T-cell (primary cell): ENCODE measurements at regions not wholly inside any gene's neighbourhood (a gene's known extent, or its start where the extent isn't known, plus 50 kb on each side); places are given as distances from the start of the nearest gene placed in this dataset.

Source experiments
- ATAC-seq, 4 experiments: fragments of 200-7000 bp in 3 of 4; fragments of 150-1000 bp in 1 of 4; cut with Tn5 transposase; replicated peaks in 1 of 4; 1 replicate in 3 of 4; 2 replicates in 1 of 4; pipeline ENCODE4 v1.10.0; 2021; ENCODE audit warnings: moderate library complexity in 3 of 4, mild to moderate bottlenecking in 2 of 4, moderate number of reproducible peaks in 1 of 4
- CTCF ChIA-PET, 2 donors: fragments of 300-600 bp; sonication (Branson Sonifier 250); formaldehyde crosslinking; loops; one replicate each; lab custom pipeline; 2022; ENCODE audit warnings: antibody characterized with exemption in 2 of 2; lab: Charles Lee
- POLR2A ChIA-PET, 2 donors: fragments of 300-600 bp; sonication (Branson Sonifier 250); formaldehyde crosslinking; loops; one replicate each; lab custom pipeline; 2022; ENCODE audit warnings: antibody characterized with exemption in 2 of 2; lab: Charles Lee
- DNase-seq, 35 experiments: peaks; one replicate each; pipeline versions ENCODE4 v3.0.0 to v3.0.0-alpha.2; 2013 to 2023
- H3K27ac ChIP-seq: one replicate; pipeline ENCODE4 v1.5.1; 2013; ENCODE audit warnings: low read length
- H3K27me3 ChIP-seq, 2 experiments: replicated peaks in 1 of 2; 1 replicate in 1 of 2; 2 replicates in 1 of 2; pipeline versions ENCODE4 v1.6.1 to v1.7.0; 2013; ENCODE audit warnings: low read length in 1 of 2, mixed read lengths in 1 of 2; ENCODE audit not compliant: control insufficient read depth in 2 of 2, insufficient read depth in 2 of 2; ENCODE audit errors: extremely low read depth in 1 of 2
- H3K36me3 ChIP-seq, 2 donors: 1 replicate in 1 of 2; 2 replicates in 1 of 2; pipeline versions ENCODE4 v1.6.1 to v1.7.0; 2013; ENCODE audit warnings: low read length in 1 of 2; ENCODE audit not compliant: control insufficient read depth in 2 of 2, insufficient read depth in 1 of 2; ENCODE audit errors: extremely low read depth in 1 of 2
- H3K4me1 ChIP-seq, 2 experiments: 1 replicate in 1 of 2; 2 replicates in 1 of 2; pipeline versions ENCODE4 v1.6.1 to v1.7.0; 2013; ENCODE audit warnings: low read length in 2 of 2, mixed read lengths in 1 of 2; ENCODE audit not compliant: insufficient read depth in 2 of 2, control insufficient read depth in 1 of 2; ENCODE audit errors: extremely low read depth in 1 of 2
- H3K4me3 ChIP-seq, 2 donors: 1 replicate in 1 of 2; 2 replicates in 1 of 2; pipeline versions ENCODE4 v1.5.1 to v1.7.0; 2013; ENCODE audit warnings: mild to moderate bottlenecking in 2 of 2, low read length in 1 of 2, moderate library complexity in 1 of 2; ENCODE audit not compliant: control insufficient read depth in 1 of 2; ENCODE audit errors: extremely low read depth in 1 of 2
- H3K9me3 ChIP-seq: 2 replicates; pipeline ENCODE4 v1.7.0; 2013
- H3K27ac Mint-ChIP-seq, 2 donors: one replicate each; pipeline ENCODE4 v1.8.0; 2020 to 2021; ENCODE audit warnings: mild to moderate bottlenecking in 2 of 2, mixed read lengths in 2 of 2
- H3K27me3 Mint-ChIP-seq, 2 donors: one replicate each; pipeline ENCODE4 v1.8.0; 2021 to 2022; ENCODE audit warnings: mixed read lengths in 2 of 2
- H3K36me3 Mint-ChIP-seq: one replicate; pipeline ENCODE4 v1.8.0; 2021; ENCODE audit warnings: mixed read lengths
- H3K4me1 Mint-ChIP-seq, 3 donors: one replicate each; pipeline ENCODE4 v1.8.0; 2020 to 2022; ENCODE audit warnings: mixed read lengths in 3 of 3, mild to moderate bottlenecking in 1 of 3
- H3K4me3 Mint-ChIP-seq, 3 donors: one replicate each; pipeline ENCODE4 v1.8.0; 2020 to 2022; ENCODE audit warnings: mild to moderate bottlenecking in 3 of 3, mixed read lengths in 3 of 3, moderate library complexity in 3 of 3
- H3K9me3 Mint-ChIP-seq, 3 donors: one replicate each; pipeline ENCODE4 v1.8.0; 2020 to 2022; ENCODE audit warnings: mixed read lengths in 3 of 3
- WGBS: methylation state at CpG from one replicate; pipeline ENCODE4 v1.1.5; 2013; ENCODE audit warnings: missing lambda C conversion rate; ENCODE audit not compliant: insufficient coverage; 5-methylcytosine and 5-hydroxymethylcytosine counted together

DNA sequence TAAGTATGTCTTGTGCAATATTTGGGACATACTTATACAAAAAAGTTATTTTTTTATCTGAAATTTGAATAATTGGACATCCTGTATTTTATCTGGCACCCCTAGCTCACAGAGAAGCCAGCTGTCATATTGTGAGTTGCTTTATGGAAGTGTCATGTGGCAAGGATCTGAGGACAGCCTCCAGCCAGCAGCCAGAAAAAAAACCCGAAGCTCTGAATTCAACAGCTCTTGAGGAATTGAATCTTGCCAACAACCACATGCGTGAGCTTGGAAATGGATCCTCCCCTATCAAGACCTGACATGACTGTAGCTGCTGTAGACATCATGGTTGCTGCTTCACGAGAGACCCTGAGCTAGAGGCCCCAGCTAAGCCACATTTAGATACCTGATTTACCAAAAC is 187.2 kb upstream of the SHISA6 start:
- ChIA-PET POLR2A (no interaction called here), CTCF (no interaction called here)
- ATAC-seq (no peak), DNase-seq (no peak)
- no peak overlapping the region for H3K27ac Mint-ChIP-seq
- WGBS = 80% methylated on average over 2 of the region's 3 CpGs
- no peak overlapping the region for H3K4me3 ChIP-seq
- H3K4me3 Mint-ChIP-seq = no peak overlapping the region
- no peaks in the 10 kb centered on the region for H3K36me3 ChIP-seq
- H3K4me1 ChIP-seq = no peaks in the 10 kb centered on the region
- H3K9me3 ChIP-seq = no peaks in the 10 kb centered on the region
- no peaks in the 10 kb centered on the region for H3K27me3 ChIP-seq
- no peaks in the 10 kb centered on the region for H3K27me3 Mint-ChIP-seq
- no peak overlapping the region for H3K27ac ChIP-seq
- peaks cover 3 to 10% (median 5%) of the 10 kb centered on the region in 3 donors for H3K9me3 Mint-ChIP-seq
- H3K4me1 Mint-ChIP-seq = no peaks in the 10 kb centered on the region
- no peaks in the 10 kb centered on the region for H3K36me3 Mint-ChIP-seq

DNA sequence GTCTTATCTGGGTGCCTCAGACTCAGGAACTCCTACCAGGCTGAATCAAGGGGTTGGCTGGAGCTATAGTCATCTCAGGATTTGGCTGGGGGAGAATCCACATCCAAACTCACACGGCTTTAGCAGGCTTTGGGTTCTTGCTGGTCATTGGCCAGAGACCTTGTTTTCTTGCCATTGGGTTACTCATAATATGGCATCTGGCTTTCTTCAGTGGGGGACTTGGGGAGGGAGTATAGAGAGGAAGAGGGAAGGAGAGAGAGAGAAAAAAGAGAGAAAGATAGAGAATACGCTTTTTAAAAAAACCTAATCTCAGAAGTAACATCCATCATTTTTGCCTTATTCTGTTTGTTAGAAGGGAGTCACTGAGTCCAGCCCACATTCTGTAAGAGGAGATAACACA is 191.5 kb upstream of the SHISA6 start:
- Histone ChIP-seq H3K27me3 (no peaks in the 10 kb centered on the region), H3K27ac (no peak overlapping the region), H3K36me3 (no peaks in the 10 kb centered on the region), H3K9me3 (no peaks in the 10 kb centered on the region), H3K4me3 (no peak overlapping the region), H3K4me1 (no peaks in the 10 kb centered on the region)
- Mint-ChIP-seq H3K27ac (no peak overlapping the region), H3K27me3 (no peaks in the 10 kb centered on the region), H3K9me3 (no peaks in the 10 kb centered on the region), H3K4me3 (no peak overlapping the region), H3K36me3 (no peaks in the 10 kb centered on the region), H3K4me1 (no peaks in the 10 kb centered on the region)
- ChIA-PET POLR2A (no interaction called here), CTCF (no interaction called here)
- no CpG with 5 or more reads among the region's 2 CpGs for WGBS
- no peak for ATAC-seq
- no peak for DNase-seq

DNA sequence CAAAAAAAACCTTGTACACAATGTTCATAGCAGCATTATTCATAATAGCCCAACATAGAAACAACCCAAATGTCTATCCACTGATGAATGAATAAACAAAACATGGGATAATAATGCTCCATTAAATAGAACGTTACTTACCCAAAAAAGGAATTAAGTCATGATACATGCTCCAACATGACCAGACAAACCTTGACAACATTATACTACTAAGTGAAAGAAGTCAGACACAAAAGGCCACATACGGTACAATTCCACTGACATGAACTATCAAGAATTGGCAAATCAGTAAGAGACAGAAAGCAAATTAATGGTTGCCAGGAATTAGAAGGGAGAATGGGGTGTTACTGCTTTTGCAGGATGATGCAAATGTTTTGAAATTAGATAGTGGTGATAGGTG is 193.8 kb upstream of the SHISA6 start:
- Histone ChIP-seq H3K36me3 (no peaks in the 10 kb centered on the region), H3K27me3 (no peaks in the 10 kb centered on the region), H3K4me3 (no peak overlapping the region), H3K4me1 (no peaks in the 10 kb centered on the region), H3K27ac (no peak overlapping the region), H3K9me3 (no peaks in the 10 kb centered on the region)
- Mint-ChIP-seq H3K27me3 (no peaks in the 10 kb centered on the region), H3K9me3 (peaks cover 0 to 4% (median 0%) of the 10 kb centered on the region in 3 donors), H3K27ac (no peak overlapping the region), H3K4me1 (no peaks in the 10 kb centered on the region), H3K4me3 (no peak overlapping the region), H3K36me3 (no peaks in the 10 kb centered on the region)
- CTCF ChIA-PET = no interaction called here
- DNase-seq (no peak), ATAC-seq (no peak)
- POLR2A ChIA-PET = no interaction called here
- WGBS = 100% methylated on average over 1 of the region's 2 CpGs

DNA sequence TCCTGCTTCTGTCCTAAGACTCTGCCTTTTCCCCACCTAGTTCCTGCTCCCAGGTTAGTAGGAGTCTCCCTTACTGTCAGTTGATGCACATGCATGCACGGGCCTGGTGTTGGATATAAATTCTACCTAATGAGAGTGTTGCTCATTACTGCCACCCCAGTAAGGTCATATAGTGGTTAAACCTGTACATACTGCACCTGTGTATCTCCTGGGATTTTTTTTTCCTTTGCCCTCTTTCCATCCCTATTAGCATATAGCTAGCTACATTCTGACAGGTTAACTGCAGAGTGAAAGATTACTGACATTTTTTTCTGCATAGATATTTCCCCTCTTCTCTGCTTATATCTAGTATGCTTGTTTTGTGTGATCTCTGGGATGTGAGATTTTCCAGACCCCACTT is 201.5 kb upstream of the PIRT start:
- WGBS = no CpG with 5 or more reads among the region's 1 CpG
- no peak overlapping the region for H3K4me3 Mint-ChIP-seq
- no peaks in the 10 kb centered on the region for H3K36me3 Mint-ChIP-seq
- H3K4me1 ChIP-seq = no peaks in the 10 kb centered on the region
- ChIA-PET CTCF (no interaction called here), POLR2A (no interaction called here)
- DNase-seq = no peak
- no peak for ATAC-seq
- H3K36me3 ChIP-seq = no peaks in the 10 kb centered on the region
- no peak overlapping the region for H3K27ac ChIP-seq
- H3K9me3 ChIP-seq = no peaks in the 10 kb centered on the region
- H3K27ac Mint-ChIP-seq = no peak overlapping the region
- H3K4me3 ChIP-seq = no peak overlapping the region
- H3K4me1 Mint-ChIP-seq = no peaks in the 10 kb centered on the region
- no peaks in the 10 kb centered on the region for H3K27me3 Mint-ChIP-seq
- no peaks in the 10 kb centered on the region for H3K27me3 ChIP-seq
- peaks cover 4 to 11% (median 9%) of the 10 kb centered on the region in 3 donors for H3K9me3 Mint-ChIP-seq

DNA sequence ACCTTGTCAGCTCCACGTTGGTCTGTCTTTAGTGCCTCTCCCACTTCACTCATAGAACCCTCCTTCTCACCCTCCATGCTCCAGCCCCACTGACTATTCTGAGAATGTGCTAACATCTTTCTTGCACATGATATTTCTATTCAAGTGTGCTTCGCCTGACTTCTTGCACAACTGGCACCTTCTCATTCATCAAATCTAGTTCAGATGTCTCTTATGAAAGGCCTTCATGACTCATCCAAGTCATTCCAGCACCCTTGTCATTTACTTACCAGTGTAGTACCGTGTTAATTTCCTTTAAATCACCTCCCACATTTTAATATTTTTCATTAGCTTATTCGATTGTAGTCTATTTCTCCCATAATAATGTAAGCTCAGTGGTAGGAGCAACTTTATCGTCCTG is 197.8 kb upstream of the PIRT start:
- no peaks in the 10 kb centered on the region for H3K27me3 ChIP-seq
- DNase-seq = no peak
- POLR2A ChIA-PET = no interaction called here
- Mint-ChIP-seq H3K36me3 (no peaks in the 10 kb centered on the region), H3K4me1 (no peaks in the 10 kb centered on the region), H3K27ac (no peak overlapping the region), H3K4me3 (no peak overlapping the region), H3K27me3 (no peaks in the 10 kb centered on the region), H3K9me3 (peaks cover 0 to 17% (median 7%) of the 10 kb centered on the region in 3 donors)
- no peaks in the 10 kb centered on the region for H3K9me3 ChIP-seq
- CTCF ChIA-PET = no interaction called here
- 54% methylated on average over 2 of the region's 5 CpGs for WGBS
- H3K4me3 ChIP-seq = no peak overlapping the region
- no peak for ATAC-seq
- H3K4me1 ChIP-seq = no peaks in the 10 kb centered on the region
- no peaks in the 10 kb centered on the region for H3K36me3 ChIP-seq
- no peak overlapping the region for H3K27ac ChIP-seq

DNA sequence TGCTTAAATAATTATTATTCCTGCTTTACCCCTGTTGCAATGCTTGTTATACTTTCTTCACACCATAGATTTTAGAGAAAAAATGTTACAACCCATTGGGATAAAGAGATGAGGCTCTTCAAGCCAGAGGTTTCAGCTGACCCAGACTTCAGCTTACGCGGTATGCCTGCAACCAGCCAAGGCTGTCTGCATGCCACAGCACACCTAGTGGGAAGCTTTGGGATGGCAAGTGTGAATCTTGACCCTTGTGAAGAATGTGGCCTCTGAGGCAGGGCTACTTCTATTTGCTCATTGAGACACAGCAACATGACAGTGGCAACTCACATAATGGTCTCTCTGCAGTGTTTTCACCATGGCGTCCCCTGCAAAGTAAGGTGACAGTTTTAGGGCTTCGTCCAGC is 193.9 kb upstream of the PIRT start:
- H3K27me3 Mint-ChIP-seq = no peaks in the 10 kb centered on the region
- POLR2A ChIA-PET = no interaction called here

DNA sequence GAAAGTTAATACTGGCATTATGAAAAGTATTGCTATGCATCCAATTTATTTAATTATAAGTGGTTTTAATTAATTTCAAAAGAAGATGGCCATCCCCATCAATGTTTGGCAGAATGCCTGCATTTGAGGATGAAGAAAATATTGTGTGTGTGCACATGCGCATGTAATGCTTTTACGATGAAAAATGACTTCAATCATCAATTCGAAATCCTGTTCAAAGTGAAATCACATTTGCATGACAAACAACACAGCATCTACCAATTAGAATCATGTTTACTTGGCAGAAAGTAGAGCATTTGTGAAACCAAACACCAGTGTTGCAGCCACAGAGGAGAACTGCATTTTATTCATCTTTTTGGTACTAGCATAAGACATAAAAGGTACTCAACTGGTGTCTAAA is 191.9 kb upstream of the PIRT start:
- no peaks in the 10 kb centered on the region for H3K36me3 Mint-ChIP-seq
- Histone ChIP-seq H3K36me3 (no peaks in the 10 kb centered on the region), H3K4me1 (no peaks in the 10 kb centered on the region), H3K9me3 (no peaks in the 10 kb centered on the region), H3K27me3 (no peaks in the 10 kb centered on the region), H3K27ac (no peak overlapping the region), H3K4me3 (no peak overlapping the region)
- CTCF ChIA-PET = no interaction called here
- H3K27ac Mint-ChIP-seq = no peak overlapping the region
- WGBS = 33% methylated on average over 1 of the region's 3 CpGs
- POLR2A ChIA-PET = no interaction called here
- no peak overlapping the region for H3K4me3 Mint-ChIP-seq
- no peaks in the 10 kb centered on the region for H3K4me1 Mint-ChIP-seq
- DNase-seq (no peak), ATAC-seq (no peak)
- peaks cover 0 to 17% (median 7%) of the 10 kb centered on the region in 3 donors for H3K9me3 Mint-ChIP-seq
- no peaks in the 10 kb centered on the region for H3K27me3 Mint-ChIP-seq

More for the DNA sequence above, 193.9 kb upstream of the PIRT start:
- no peaks in the 10 kb centered on the region for H3K36me3 Mint-ChIP-seq
- no peak overlapping the region for H3K4me3 Mint-ChIP-seq
- H3K27ac Mint-ChIP-seq = no peak overlapping the region
- no peaks in the 10 kb centered on the region for H3K4me1 ChIP-seq
- H3K27me3 ChIP-seq = no peaks in the 10 kb centered on the region
- no peaks in the 10 kb centered on the region for H3K9me3 ChIP-seq
- ATAC-seq (no peak), DNase-seq (no peak)
- H3K36me3 ChIP-seq = no peaks in the 10 kb centered on the region
- H3K9me3 Mint-ChIP-seq = peaks cover 0 to 17% (median 7%) of the 10 kb centered on the region in 3 donors
- WGBS = 100% methylated on average over 4 of the region's 4 CpGs
- H3K4me1 Mint-ChIP-seq = no peaks in the 10 kb centered on the region
- H3K27ac ChIP-seq = no peak overlapping the region
- no peak overlapping the region for H3K4me3 ChIP-seq
- CTCF ChIA-PET = no interaction called here
